ENCODE measurements at regions not wholly inside any gene's neighbourhood (a gene's known extent, or its start where the extent isn't known, plus 50 kb on each side); places are given as distances from the start of the nearest gene placed in this dataset.
"Not testable (repeated sequence)": the region's sequence is repeated elsewhere in the genome, so short reads cannot be mapped to it uniquely, and the experiment has no call there.

GRCh38 chr21:39022035-39022434 is 161.2 kb downstream of the PSMG1 start:
- DNase-seq, result no peak

- no peak for DNase-seq
Measured at GRCh38 chr21:39021478-39021832, 161.8 kb downstream of the PSMG1 start.

GRCh38 chr21:39020751-39021477 is 162.3 kb downstream of the PSMG1 start:
- no peak for DNase-seq

DNA sequence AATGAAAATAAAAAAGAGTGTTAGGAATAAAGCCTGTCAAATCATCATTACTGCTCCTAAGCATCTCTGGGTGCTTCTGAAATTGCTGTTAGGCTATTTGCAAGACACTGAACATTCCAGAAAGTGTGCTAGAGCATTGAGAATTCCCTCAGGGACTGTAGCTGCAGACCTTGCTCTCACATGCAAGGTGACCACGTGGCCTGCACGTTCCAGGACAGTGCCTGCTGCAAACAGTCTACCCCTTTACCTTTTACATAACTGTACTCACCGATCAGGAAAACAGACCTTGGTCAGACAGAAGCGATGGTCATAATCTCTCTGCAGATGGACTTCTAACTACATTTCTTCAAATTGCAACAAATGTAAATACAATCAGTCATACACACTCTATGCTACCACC is 164.5 kb downstream of the PSMG1 start:
- DNase-seq, result no peak

- DNase-seq, result no peak
Measured at GRCh38 chr21:39016740-39017315, 166.4 kb downstream of the PSMG1 start.

- DNase-seq, result peak; percentile 40
Measured at GRCh38 chr21:39014747-39015146, 168.5 kb downstream of the PSMG1 start.

DNA sequence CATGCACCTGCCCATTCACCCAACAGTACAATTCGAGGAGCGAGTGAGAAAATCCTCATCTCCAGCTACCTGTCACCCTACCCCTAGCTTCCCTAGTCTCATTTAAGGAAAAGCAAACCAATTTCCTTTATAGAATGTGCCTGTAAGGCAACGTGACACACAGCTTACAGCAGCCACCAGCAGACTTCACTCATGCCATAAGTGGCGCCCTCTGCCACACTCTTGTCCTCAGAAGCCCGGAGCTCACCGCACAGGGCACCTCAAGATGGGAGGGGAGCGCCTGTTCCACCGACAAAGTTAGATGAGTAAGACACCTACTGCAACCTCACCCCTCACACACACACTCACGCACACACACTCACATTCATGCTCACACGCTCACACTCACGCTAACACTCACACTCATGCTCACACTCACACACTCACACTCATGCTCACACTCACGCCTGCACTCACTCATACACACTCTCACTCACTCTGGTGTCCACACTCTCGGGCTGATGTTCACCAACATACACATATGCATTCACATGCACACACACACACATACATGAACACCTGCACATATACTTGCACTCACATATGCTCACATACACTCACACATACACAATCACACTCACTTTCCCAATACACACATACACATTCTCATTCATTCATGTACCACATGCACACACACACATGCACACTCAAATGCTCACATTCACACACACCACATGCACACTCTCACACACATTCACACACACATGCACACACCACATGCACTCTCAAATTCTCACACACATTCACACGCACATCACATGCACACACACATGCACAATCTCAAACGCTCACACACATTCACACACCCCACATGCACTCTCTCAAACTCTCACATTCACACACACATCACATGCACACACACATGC is 170.7 kb downstream of the PSMG1 start:
- DNase-seq, result no peak

GRCh38 chr21:39011911-39012310 is 171.3 kb downstream of the PSMG1 start:
- no peak for DNase-seq

DNA sequence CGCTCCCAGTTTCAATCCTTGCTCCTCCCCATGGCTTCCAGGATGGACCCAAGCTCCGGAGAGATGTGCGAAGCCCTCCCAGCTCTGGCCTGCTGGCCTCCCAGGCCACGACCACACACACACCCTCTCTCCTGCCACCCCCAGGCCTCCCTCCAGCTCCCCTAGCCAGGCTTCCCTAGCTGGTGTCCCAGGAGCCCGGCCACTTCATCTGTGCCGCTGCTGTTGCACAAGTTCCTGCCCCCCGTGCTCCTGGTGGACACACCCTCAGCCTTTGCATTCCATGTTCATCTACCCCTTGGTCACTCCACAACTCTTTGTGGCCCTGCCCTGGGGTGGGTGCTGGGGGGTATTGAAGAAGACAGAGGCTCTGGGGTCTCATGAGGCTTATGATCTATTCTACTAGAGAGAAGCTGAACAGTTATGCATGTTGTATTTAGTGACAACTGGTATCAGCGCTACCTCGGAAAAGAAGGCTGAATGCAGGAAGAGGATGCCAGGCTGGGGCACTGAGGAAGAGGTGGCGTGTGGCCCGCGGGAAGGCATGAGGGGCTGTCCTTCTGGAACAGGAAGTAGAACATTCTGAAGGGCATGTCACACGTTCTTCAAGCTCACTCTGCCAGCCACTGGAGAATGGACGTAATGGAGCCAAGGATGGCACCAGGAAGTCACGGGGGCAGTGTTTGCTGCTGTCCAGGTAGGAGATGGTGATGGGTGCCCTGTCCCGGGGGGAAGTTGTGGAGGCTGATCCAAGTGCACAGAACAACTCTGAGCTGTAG is 172.4 kb downstream of the PSMG1 start:
- DNase-seq, result no peak

DNA sequence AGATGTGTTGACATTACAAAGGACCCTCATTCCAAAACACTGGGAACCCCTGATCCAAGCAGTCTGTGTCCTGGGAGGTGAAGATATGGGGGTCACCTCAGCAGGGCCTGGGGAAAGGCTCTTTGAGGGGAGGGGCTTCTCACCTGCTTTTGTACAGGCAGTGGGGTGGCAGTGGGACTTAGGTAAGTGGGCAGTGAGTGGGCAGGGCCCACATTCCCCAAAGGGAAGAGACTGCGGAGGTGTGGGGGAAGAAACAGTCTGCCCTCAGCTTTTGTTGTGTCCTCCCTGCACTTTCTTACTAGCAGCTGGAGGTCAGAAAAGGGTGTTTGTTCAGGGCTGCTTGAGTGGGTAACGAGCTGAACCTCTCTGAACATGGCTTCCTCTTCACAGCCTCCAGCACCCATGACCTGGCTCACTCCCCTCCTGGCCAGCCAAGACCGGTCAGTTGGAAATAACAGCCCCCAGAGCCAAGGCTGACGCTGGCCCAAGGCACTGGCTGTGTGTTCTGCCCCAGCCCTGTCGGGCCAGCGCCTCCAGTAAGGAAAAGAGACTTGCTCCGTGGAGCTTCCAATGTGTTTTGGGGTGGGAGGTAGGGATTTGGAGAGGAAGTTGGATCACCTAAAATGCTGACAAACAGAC is 173.5 kb downstream of the PSMG1 start:
- DNase-seq, result no peak

- DNase-seq, result no peak
Measured at GRCh38 chr21:39007985-39008384, 175.3 kb downstream of the PSMG1 start.

GRCh38 chr21:39007532-39007931 is 175.7 kb downstream of the PSMG1 start:
- DNase-seq, result no peak

GRCh38 chr21:39006571-39007311 is 176.5 kb downstream of the PSMG1 start:
- no peak for DNase-seq

DNA sequence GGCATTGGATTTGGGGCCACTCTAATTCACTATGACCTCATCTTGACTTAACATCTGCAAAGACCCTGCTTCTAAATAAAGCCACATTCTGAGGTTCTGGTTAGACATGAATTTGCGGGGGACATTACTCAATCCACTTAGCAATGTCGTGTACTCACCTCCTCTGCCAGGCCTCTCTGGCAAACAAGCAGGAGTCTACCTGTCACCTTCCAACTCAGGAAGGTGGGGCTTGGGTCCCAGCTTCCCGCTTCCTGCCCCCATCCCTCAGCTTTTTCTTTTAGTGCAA is 177.8 kb downstream of the PSMG1 start:
- no peak for DNase-seq

GRCh38 chr21:39004634-39005501 is 178.4 kb downstream of the PSMG1 start:
- DNase-seq, result no peak

GRCh38 chr21:39003982-39004633 is 179.1 kb downstream of the PSMG1 start:
- DNase-seq, result no peak

- no peak for DNase-seq
Measured at GRCh38 chr21:39001341-39001740, 181.9 kb downstream of the PSMG1 start.

GRCh38 chr21:39000496-39000895 is 182.8 kb downstream of the PSMG1 start:
- DNase-seq, result no peak

DNA sequence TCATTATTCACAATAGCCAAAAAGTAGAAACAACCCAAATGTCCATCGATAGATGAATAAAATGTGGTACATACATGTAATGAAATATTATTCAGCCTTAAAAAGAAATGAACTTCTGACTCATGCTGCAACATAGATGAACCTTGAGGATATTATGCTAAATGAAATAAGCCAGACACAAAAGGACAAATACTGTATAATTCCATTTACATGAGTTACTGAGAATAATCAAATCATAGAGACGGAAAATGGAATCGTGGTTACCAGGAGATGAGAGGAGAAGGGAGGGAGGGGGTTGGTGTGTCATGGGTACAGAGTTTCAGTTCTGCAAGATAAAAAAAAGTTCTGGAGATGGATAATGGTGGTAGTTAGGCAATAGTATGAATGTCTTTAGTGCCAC is 184.1 kb downstream of the PSMG1 start:
- DNase-seq, result no peak

- not testable (repeated sequence) for DNase-seq
Measured at GRCh38 chr21:38998281-38998680, 185.0 kb downstream of the PSMG1 start.

DNA sequence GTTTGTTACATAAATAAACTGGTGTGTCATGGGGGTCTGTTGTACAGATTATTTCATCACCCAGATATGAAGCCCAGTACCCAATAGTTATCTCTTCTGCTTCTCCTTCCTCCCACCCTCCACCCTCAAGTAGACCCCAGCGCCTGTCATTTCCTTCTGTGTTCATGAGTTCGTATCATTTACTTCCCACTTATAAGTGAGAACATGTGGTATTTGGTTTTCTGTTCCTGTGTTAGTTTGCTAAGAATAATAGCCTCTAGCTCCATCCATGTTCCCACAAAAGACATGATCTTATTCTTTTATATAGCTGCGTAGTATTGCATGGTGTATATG is 185.4 kb downstream of the PSMG1 start:
- DNase-seq, result not testable (repeated sequence)

Data from kidney glomerular epithelial cell (primary cell).